A549 (cell line): ENCODE measurements at regions not wholly inside any gene's neighbourhood (a gene's known extent, or its start where the extent isn't known, plus 50 kb on each side); places are given as distances from the start of the nearest gene placed in this dataset.

ENCODE experiments used
- ATAC-seq, 2 experiments: fragments of 200-7000 bp in 1 of 2; fragments of >200 bp in 1 of 2; cut with Nextera tagmentation in 1 of 2; cut with Tn5 transposase in 1 of 2; 3 replicates each; pipeline versions ENCODE4 v1.8.0 to v1.9.1; 2018 to 2020; ENCODE audit warnings: mild to moderate bottlenecking in 1 of 2, moderate library complexity in 1 of 2
- CTCF ChIA-PET: fragments of 300-600 bp; sonication (Branson Sonifier 250); formaldehyde crosslinking; extraction: SDS; loops from one replicate; lab custom pipeline; 2021; ENCODE audit warnings: antibody characterized with exemption, inconsistent platforms; lab: Yijun Ruan, JAX
- POLR2A ChIA-PET: fragments of 350-600 bp; formaldehyde crosslinking; extraction: SDS; loops from one replicate; lab custom pipeline; 2021; ENCODE audit warnings: antibody characterized with exemption, inconsistent platforms; lab: Yijun Ruan, JAX
- DNase-seq, 2 experiments: peaks; one replicate each; pipeline versions ENCODE4 v3.0.0 to v3.0.0-alpha.2; 2011 to 2016; ENCODE audit warnings: low read depth in 1 of 2, low spot score in 1 of 2
- FAIRE-seq: peaks from 2 replicates; lab custom pipeline; 2011; peaks lifted over from hg19 to GRCh38; lab: Jason Lieb, UNC
- H3K27ac ChIP-seq, 2 experiments: fragments of >200 bp; sonication (Bioruptor Twin); formaldehyde crosslinking; 3 replicates each; pipeline ENCODE4 v1.5.1; 2016 to 2017
- H3K4me1 ChIP-seq: fragments of >200 bp; sonication (Bioruptor Twin); formaldehyde crosslinking; 3 replicates; pipeline ENCODE4 v1.6.1; 2016
- H3K4me2 ChIP-seq: fragments of >200 bp; sonication (Bioruptor Twin); formaldehyde crosslinking; 3 replicates; pipeline ENCODE4 v1.6.1; 2016
- H3K4me3 ChIP-seq: fragments of >200 bp; sonication (Bioruptor Twin); formaldehyde crosslinking; 3 replicates; pipeline ENCODE4 v1.5.1; 2016
- H3K9me3 ChIP-seq: fragments of >200 bp; sonication (Bioruptor Twin); formaldehyde crosslinking; 3 replicates; pipeline ENCODE4 v1.6.1; 2016
- ATOH8 ChIP-seq: fragments of 250-450 bp; sonication (Bioruptor Pico); IDR thresholded peaks from 2 replicates; pipeline ENCODE4 v1.5.0; 2020; ENCODE audit warnings: low read depth, mild to moderate bottlenecking, moderate library complexity
- BHLHE40 ChIP-seq: IDR thresholded peaks from 2 replicates; pipeline ENCODE4 v1.6.1; 2012; ENCODE audit warnings: low read depth, low read length, inconsistent platforms
- CBX2 ChIP-seq: fragments of 200-600 bp; sonication (generic); IDR thresholded peaks from 2 replicates; pipeline ENCODE4 v1.6.1; 2016; ENCODE audit warnings: low read depth, mild to moderate bottlenecking, borderline replicate concordance
- CEBPB ChIP-seq, 2 experiments: fragments of >200 bp in 1 of 2; sonication (Bioruptor Twin) in 1 of 2; formaldehyde crosslinking in 1 of 2; IDR thresholded peaks; 2 replicates each; pipeline ENCODE4 v1.6.1; 2012 to 2016
- CHD2 ChIP-seq: fragments of 150-350 bp; IDR thresholded peaks from 2 replicates; pipeline ENCODE4 v1.6.1; 2014; ENCODE audit warnings: low read length; ENCODE audit not compliant: partially characterized antibody
- EHMT2 ChIP-seq: fragments of 200-600 bp; sonication (generic); IDR thresholded peaks from 2 replicates; pipeline ENCODE4 v1.6.1; 2016; ENCODE audit warnings: antibody characterized with exemption, low read depth, mild to moderate bottlenecking, moderate library complexity
- ELK1 ChIP-seq: fragments of 150-350 bp; IDR thresholded peaks from 2 replicates; pipeline ENCODE4 v1.6.1; 2014; ENCODE audit warnings: low read depth, mild to moderate bottlenecking, low read length
- FOXS1 ChIP-seq: fragments of 250-450 bp; sonication (Bioruptor Pico); IDR thresholded peaks from 2 replicates; pipeline ENCODE4 v1.5.0; 2020; ENCODE audit warnings: mild to moderate bottlenecking, moderate library complexity
- GATA3 ChIP-seq: IDR thresholded peaks from 2 replicates; pipeline ENCODE4 v1.6.1; 2012; ENCODE audit warnings: borderline replicate concordance
- HEYL ChIP-seq: fragments of 250-450 bp; sonication (Bioruptor Pico); IDR thresholded peaks from 2 replicates; pipeline ENCODE4 v1.8.0; 2021; ENCODE audit warnings: mild to moderate bottlenecking, moderate library complexity
- HOXA7 ChIP-seq: fragments of 250-450 bp; sonication (Bioruptor Pico); IDR thresholded peaks from 2 replicates; pipeline ENCODE4 v1.5.0; 2020; ENCODE audit warnings: mild to moderate bottlenecking, moderate library complexity
- JUN ChIP-seq, 2 experiments: fragments of >200 bp; sonication (Bioruptor Twin); formaldehyde crosslinking; IDR thresholded peaks; 2 replicates in 1 of 2; 3 replicates in 1 of 2; pipeline ENCODE4 v1.6.1; 2016 to 2017
- JUNB ChIP-seq: fragments of >200 bp; sonication (Bioruptor Twin); formaldehyde crosslinking; IDR thresholded peaks from 2 replicates; pipeline ENCODE4 v1.6.1; 2016
- MAFK ChIP-seq: fragments of 450-650 bp; IDR thresholded peaks from 2 replicates; pipeline ENCODE4 v1.6.1; 2014; ENCODE audit not compliant: partially characterized antibody
- MAZ ChIP-seq: fragments of 150-350 bp; IDR thresholded peaks from 2 replicates; pipeline ENCODE4 v1.6.1; 2014; ENCODE audit warnings: antibody characterized with exemption, low read depth, low read length, borderline replicate concordance
- NFE2L2 ChIP-seq: fragments of 150-350 bp; conservative IDR thresholded peaks from 2 replicates; pipeline ENCODE4 v1.6.1; 2014; ENCODE audit warnings: low read length
- PHF8 ChIP-seq: fragments of 200-600 bp; sonication (generic); IDR thresholded peaks from 2 replicates; pipeline ENCODE4 v1.6.1; 2016; ENCODE audit warnings: low read depth, mild to moderate bottlenecking, antibody characterized with exemption, moderate library complexity, borderline replicate concordance
- POLR2AphosphoS2 ChIP-seq: conservative IDR thresholded peaks from 2 replicates; pipeline ENCODE4 v1.6.1; 2012; ENCODE audit warnings: low read length, improper control_type of control experiment, inconsistent platforms
- RNF2 ChIP-seq: fragments of 200-600 bp; sonication (generic); IDR thresholded peaks from 2 replicates; pipeline ENCODE4 v1.6.1; 2016; ENCODE audit warnings: low read depth, mild to moderate bottlenecking, antibody characterized with exemption, moderate library complexity, borderline replicate concordance
- SMC3 ChIP-seq: fragments of >200 bp; sonication (Bioruptor Twin); formaldehyde crosslinking; IDR thresholded peaks from 3 replicates; pipeline ENCODE4 v1.6.1; 2018; ENCODE audit warnings: inconsistent platforms
- TP53 ChIP-seq: fragments of 250-450 bp; sonication (Bioruptor Pico); IDR thresholded peaks from 2 replicates; pipeline ENCODE4 v1.5.0; 2021; ENCODE audit warnings: mild to moderate bottlenecking, moderate library complexity
- ZFP36 ChIP-seq: fragments of 450-650 bp; IDR thresholded peaks from 2 replicates; pipeline ENCODE4 v1.6.1; 2014; ENCODE audit warnings: borderline replicate concordance; ENCODE audit not compliant: partially characterized antibody
- ZNF302 ChIP-seq: fragments of 250-450 bp; sonication (Bioruptor Pico); IDR thresholded peaks from 2 replicates; pipeline ENCODE4 v1.9.0; 2021; ENCODE audit warnings: inconsistent platforms, mild to moderate bottlenecking, moderate library complexity
- ZSCAN20 ChIP-seq: fragments of 250-450 bp; sonication (Bioruptor Pico); IDR thresholded peaks from 2 replicates; pipeline ENCODE4 v1.8.0; 2022; ENCODE audit warnings: mild to moderate bottlenecking, moderate library complexity
- WGBS: methylation state at CpG from one replicate; pipeline ENCODE4 v1.1.6; 2017; ENCODE audit errors: missing lambda C conversion rate; 5-methylcytosine and 5-hydroxymethylcytosine counted together
- TF ChIP-seq, protein P1 (sequence below): fragments of 250-450 bp; sonication (Bioruptor Pico); IDR thresholded peaks from 2 replicates; pipeline ENCODE4 v1.5.0; 2021; ENCODE audit warnings: mild to moderate bottlenecking, moderate library complexity, borderline replicate concordance
- TF ChIP-seq, protein P2 (sequence below): fragments of 200-600 bp; sonication (generic); IDR thresholded peaks from 2 replicates; pipeline ENCODE4 v1.6.1; 2016; ENCODE audit warnings: antibody characterized with exemption, mild to moderate bottlenecking, moderate library complexity

DNA sequence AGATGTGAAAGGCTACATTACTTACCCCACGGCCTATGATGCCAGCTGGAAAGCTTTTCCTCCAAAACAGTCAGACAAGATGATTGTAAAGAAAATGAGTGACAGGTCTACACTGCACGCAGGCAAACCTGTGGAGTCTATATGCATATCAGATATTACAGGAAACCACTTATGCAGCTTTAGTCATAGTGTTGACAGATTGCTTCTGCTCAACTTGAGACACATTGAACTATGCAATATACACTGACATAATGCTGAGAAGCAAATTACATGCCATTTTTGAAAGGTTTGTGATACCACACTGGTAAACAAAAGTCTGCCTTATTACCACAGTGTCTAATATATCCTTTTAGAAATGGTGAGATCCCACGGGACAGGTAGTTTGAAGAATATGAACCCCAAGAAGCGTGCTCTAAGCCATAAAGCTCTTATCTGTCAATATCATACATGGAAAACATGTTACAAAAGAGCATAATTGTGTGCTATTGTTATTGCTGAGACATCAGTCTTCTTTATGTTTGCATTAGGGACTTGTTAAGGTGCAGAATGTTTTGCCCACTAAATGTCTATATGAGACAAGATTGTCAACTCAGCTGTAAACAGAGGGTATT lies 1835.8 kb upstream of the TENM3 start:
- 2% methylated on average over 4 of the region's 4 CpGs for WGBS
- Histone ChIP-seq H3K4me2 (no peak overlapping the region), H3K27ac (no peak overlapping the region), H3K9me3 (no peaks in the 10 kb centered on the region), H3K4me1 (no peaks in the 10 kb centered on the region), H3K4me3 (no peak overlapping the region)
- no peak for TF ChIP-seq CHD2
- no peak for TF ChIP-seq PHF8
- TF ChIP-seq MAZ, result no peak
- no peak for TF ChIP-seq SMC3
- TF ChIP-seq ZFP36, result no peak
- TF ChIP-seq, protein P1, sequence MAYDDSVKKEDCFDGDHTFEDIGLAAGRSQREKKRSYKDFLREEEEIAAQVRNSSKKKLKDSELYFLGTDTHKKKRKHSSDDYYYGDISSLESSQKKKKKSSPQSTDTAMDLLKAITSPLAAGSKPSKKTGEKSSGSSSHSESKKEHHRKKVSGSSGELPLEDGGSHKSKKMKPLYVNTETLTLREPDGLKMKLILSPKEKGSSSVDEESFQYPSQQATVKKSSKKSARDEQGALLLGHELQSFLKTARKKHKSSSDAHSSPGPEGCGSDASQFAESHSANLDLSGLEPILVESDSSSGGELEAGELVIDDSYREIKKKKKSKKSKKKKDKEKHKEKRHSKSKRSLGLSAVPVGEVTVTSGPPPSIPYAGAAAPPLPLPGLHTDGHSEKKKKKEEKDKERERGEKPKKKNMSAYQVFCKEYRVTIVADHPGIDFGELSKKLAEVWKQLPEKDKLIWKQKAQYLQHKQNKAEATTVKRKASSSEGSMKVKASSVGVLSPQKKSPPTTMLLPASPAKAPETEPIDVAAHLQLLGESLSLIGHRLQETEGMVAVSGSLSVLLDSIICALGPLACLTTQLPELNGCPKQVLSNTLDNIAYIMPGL, result no peak
- TF ChIP-seq POLR2AphosphoS2, result no peak
- no peak for TF ChIP-seq GATA3
- no peak for TF ChIP-seq BHLHE40
- TF ChIP-seq ZNF302 (CRISPR knock-in tag), result no peak
- TF ChIP-seq EHMT2, result no peak
- FAIRE-seq (no peak), DNase-seq (no peak), ATAC-seq (no peak)
- CTCF ChIA-PET, result no interaction called here
- POLR2A ChIA-PET, result no interaction called here

GRCh38 chr4:180418819-180419531 lies 1824.2 kb upstream of the TENM3 start:
- Histone ChIP-seq H3K4me1 (no peaks in the 10 kb centered on the region), H3K4me3 (no peak overlapping the region), H3K9me3 (no peaks in the 10 kb centered on the region), H3K4me2 (no peak overlapping the region), H3K27ac (no peak overlapping the region)
- TF ChIP-seq MAFK, result peak; percentile 17
- no peak for TF ChIP-seq JUNB
- ChIA-PET CTCF (no interaction called here), POLR2A (no interaction called here)
- WGBS, result 10% methylated on average over 6 of the region's 6 CpGs
- DNase-seq (no peak), ATAC-seq (no peak), FAIRE-seq (no peak)

DNA sequence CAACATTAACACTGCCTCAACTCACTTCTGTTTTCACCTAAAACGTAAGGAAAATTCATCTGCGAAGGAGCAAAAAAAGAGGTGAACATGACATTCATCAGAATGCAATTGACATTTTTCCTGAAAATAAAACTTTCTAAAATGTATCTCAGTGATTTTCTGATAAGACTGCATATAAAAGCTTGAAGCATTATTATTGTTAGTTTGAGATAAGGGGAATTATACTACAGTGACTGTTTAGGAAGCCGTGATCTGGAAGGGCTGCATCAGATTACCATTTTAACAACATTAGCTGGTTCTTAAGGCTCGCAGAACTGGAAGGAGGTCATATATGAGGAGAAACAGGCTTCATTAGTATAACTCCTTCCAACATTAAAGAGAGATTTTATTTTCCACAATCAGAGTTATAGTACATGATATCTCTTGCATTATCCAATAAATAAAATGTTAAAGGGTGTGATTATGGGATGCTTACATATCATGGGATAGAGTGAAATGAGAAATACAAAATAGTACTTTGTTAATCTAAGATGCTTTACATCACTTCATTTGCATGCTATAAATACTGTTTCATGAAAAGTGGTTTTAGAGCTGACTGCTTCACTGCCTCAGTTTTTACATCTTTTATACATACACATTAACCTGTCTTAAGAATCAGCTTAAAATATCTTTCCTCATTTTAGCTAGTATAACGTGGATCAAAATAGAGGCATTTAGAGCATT lies 1820.1 kb upstream of the TENM3 start:
- 23% methylated on average over 5 of the region's 5 CpGs for WGBS
- FAIRE-seq, result no peak
- H3K4me3 ChIP-seq, result no peak overlapping the region
- DNase-seq, result no peak
- CTCF ChIA-PET, result no interaction called here
- POLR2A ChIA-PET, result no interaction called here
- no peaks in the 10 kb centered on the region for H3K9me3 ChIP-seq
- H3K4me1 ChIP-seq, result no peaks in the 10 kb centered on the region
- ATAC-seq, result no peak
- H3K27ac ChIP-seq, result no peak overlapping the region
- no peak overlapping the region for H3K4me2 ChIP-seq
- TF ChIP-seq RNF2 (no peak), ZSCAN20 (CRISPR knock-in tag) (no peak), HEYL (CRISPR knock-in tag) (no peak), ATOH8 (CRISPR knock-in tag) (no peak), CEBPB (IDR thresholded peaks at IDR 0.05) (no peak), NFE2L2 (no peak), JUN (IDR thresholded peaks at IDR 0.05) (no peak), CBX2 (no peak), PHF8 (no peak), ELK1 (no peak), TP53 (CRISPR knock-in tag) (no peak), FOXS1 (CRISPR knock-in tag) (no peak), ZNF302 (CRISPR knock-in tag) (no peak), BHLHE40 (no peak), HOXA7 (no peak)
- TF ChIP-seq, protein P2, sequence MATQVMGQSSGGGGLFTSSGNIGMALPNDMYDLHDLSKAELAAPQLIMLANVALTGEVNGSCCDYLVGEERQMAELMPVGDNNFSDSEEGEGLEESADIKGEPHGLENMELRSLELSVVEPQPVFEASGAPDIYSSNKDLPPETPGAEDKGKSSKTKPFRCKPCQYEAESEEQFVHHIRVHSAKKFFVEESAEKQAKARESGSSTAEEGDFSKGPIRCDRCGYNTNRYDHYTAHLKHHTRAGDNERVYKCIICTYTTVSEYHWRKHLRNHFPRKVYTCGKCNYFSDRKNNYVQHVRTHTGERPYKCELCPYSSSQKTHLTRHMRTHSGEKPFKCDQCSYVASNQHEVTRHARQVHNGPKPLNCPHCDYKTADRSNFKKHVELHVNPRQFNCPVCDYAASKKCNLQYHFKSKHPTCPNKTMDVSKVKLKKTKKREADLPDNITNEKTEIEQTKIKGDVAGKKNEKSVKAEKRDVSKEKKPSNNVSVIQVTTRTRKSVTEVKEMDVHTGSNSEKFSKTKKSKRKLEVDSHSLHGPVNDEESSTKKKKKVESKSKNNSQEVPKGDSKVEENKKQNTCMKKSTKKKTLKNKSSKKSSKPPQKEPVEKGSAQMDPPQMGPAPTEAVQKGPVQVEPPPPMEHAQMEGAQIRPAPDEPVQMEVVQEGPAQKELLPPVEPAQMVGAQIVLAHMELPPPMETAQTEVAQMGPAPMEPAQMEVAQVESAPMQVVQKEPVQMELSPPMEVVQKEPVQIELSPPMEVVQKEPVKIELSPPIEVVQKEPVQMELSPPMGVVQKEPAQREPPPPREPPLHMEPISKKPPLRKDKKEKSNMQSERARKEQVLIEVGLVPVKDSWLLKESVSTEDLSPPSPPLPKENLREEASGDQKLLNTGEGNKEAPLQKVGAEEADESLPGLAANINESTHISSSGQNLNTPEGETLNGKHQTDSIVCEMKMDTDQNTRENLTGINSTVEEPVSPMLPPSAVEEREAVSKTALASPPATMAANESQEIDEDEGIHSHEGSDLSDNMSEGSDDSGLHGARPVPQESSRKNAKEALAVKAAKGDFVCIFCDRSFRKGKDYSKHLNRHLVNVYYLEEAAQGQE, result no peak
